Hematopoietic multipotent progenitor cell treated with erythropoietin and hydrocortisone succinate and interleukin-3 and kit ligand, for 6 days (in vitro differentiated cells): ENCODE measurements at regions not wholly inside any gene's neighbourhood (a gene's known extent, or its start where the extent isn't known, plus 50 kb on each side); places are given as distances from the start of the nearest gene placed in this dataset.

Source experiments
- DNase-seq: peaks from one replicate; pipeline ENCODE4 v3.0.0-alpha.2; 2015

DNA sequence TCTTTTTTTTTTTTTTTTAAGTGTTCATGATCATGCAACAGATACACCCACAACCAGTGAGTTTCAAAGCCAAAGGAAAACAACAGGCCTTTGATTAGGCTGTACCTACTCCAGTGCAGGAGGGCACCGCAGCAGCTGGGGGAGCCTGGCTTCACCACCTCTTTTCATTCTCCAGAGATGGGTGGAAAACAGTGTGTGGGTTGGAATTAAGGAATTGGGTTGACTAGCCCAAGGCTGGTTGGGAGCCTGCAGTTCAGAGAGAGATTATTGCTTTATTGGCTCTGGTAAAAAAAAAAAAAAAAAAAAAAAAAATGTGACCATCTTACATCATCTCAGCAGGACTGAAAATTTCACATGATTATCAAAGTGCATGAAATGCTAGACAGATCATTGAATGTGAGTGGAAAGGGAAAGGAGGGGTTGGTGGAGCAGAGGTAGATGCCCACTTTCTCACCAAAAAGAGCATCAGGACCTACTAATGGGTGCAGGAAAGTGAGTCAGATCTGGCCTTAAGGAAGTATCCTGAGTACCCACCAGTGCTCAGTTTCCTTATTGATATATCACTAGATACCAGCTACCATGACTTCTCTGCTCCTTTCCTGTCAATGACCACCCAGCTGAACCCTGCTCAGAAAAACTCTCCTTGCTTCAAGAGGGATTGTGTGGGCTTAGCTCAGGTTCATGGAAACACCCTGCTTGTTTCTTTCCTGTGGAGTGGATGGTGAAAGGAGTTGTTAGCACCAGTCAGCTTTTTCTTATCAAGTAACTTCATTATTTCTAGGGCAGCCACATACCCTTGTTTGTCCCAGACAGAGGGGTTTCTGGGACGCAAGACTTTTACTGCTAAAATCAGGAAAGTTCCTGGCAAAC lies 54.8 kb upstream of the DYRK2 start:
- DNase-seq, result no peak

DNA sequence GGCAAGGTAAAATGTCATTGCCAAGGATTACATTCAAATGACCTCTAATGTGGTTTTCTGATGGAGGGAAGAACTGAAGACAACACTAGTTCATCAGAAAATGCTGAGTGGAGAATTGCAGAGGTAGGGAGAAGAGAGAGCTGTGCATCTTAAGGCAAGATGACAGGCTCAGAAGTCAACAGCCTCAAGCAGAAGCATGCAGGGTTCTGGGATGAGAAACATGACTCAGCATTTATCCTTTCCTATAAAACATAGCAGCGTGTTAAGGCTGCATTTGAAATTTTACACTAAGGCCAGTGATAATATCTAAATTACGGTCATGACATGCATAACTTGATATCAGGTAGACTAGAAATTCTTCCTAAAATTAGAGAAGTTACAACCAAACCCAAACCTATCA lies 53.7 kb upstream of the DYRK2 start:
- peak; percentile 8 for DNase-seq

DNA sequence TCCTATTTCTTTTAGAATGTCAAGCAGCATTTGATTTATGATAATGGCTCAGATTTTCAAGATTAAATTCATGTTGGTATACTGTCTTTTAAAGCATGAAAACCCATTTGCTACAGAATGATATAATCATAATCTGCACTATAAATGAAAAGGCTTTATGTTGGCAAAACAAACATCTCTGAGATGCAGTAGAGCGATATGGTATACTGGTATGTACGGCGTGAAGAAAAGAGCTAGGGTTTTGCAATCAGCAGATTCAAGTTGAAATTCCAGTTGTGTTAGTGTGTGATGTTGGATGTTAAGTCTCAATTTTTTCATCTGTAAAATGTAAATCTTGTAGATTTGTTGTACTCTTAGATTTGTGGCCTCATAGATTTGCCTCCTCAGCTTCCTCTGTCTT lies 53.2 kb upstream of the DYRK2 start:
- DNase-seq, result no peak

- no peak for DNase-seq
These were observed 49.9 kb upstream of the DYRK2 start for GRCh38 chr12:67598598-67598997.
